GM12892 (cell line): ENCODE measurements at regions not wholly inside any gene's neighbourhood (a gene's known extent, or its start where the extent isn't known, plus 50 kb on each side); places are given as distances from the start of the nearest gene placed in this dataset.

Experiments
- DNase-seq: peaks from one replicate; pipeline ENCODE4 v3.0.0; 2011; ENCODE audit not compliant: insufficient read length
- FAIRE-seq: peaks from 2 replicates; lab custom pipeline; 2011; peaks lifted over from hg19 to GRCh38; lab: Jason Lieb, UNC
- POLR2A ChIP-seq: IDR thresholded peaks from 2 replicates; pipeline ENCODE4 v1.6.1; 2011; ENCODE audit warnings: low read depth, low read length, control low read depth
- POLR2AphosphoS5 ChIP-seq: IDR thresholded peaks from 2 replicates; pipeline ENCODE4 v1.6.1; 2011; ENCODE audit warnings: low read depth, low read length, control low read depth
- TAF1 ChIP-seq: IDR thresholded peaks from 2 replicates; pipeline ENCODE4 v1.6.1; 2011; ENCODE audit warnings: low read depth, mild to moderate bottlenecking, control low read depth, low read length, borderline replicate concordance

GRCh38 chr17:79212149-79213087 lies 137.8 kb downstream of the ENGASE start:
- DNase-seq (no peak), FAIRE-seq (no peak)
- TF ChIP-seq POLR2A (no peak), POLR2AphosphoS5 (no peak)

DNA sequence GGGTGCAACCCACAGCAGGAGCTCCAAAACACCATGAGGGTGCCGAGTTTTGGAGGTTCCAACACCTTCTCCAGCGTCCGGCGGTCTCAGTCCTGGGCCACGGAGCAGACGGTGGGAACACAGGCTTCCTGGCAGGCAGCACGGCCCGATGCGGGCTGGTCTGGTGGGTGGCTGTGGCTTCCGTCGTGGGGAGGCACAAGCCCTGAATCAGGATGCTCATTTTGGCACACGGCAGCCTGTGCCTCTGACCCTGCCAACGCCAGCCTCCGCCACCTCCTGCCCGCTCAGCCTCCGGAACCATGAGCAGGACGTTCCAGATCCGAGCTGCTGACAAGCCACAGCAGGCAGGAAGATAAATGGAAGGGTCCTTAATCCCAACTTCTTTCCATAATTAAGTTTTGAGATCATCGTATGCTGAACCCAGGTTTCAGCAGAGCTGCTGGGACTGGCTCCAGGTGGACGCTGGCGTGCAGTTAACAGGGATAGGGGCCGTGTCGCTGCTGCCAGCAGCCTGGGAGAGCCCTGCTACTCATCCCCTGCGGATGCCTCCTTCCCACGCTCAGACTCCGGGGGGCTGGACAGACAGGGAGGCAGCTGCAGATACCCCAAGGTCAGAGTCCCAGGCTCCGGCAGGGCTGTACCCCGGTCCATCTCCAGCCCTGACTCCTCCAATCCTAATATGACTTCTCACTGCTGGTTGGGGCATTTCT lies 136.6 kb downstream of the ENGASE start:
- FAIRE-seq, result no peak

DNA sequence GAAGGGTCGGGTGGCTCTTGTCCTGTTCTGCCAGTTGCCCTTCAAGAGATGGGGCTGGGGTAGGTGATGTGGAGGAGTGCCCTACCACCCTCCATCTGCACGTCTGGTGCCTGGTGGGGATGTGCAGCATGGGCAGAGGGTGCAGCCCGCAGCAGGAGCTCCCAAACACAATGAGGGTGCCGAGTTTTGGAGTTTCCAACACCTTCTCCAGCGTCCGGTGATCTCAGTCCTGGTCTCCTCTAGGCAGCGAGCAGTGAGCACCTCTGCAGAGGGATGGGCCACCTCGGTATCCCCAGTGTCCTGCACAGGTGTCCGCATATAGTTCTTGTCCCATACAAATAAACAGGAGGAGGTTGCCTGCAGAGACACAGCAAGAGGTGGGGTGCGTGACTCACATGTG lies 136.0 kb downstream of the ENGASE start:
- FAIRE-seq (no peak), DNase-seq (no peak)
- TF ChIP-seq POLR2A, result no peak
- no peak for TF ChIP-seq POLR2AphosphoS5
- no peak for TF ChIP-seq TAF1

More for the DNA sequence above, 136.6 kb downstream of the ENGASE start:
- TF ChIP-seq TAF1 (no peak), POLR2AphosphoS5 (no peak), POLR2A (no peak)
- DNase-seq, result no peak

- no peak for DNase-seq
- TF ChIP-seq POLR2AphosphoS5 (no peak), POLR2A (no peak), TAF1 (no peak)
- no peak for FAIRE-seq
Measured at GRCh38 chr17:79207960-79208359, 133.3 kb downstream of the ENGASE start.

- no peak for DNase-seq
- FAIRE-seq, result no peak
- no peak for TF ChIP-seq POLR2AphosphoS5
- TF ChIP-seq POLR2A, result no peak
- no peak for TF ChIP-seq TAF1
Measured at GRCh38 chr17:79205688-79206205, 131.1 kb downstream of the ENGASE start.

- no peak for DNase-seq
- TF ChIP-seq TAF1, result no peak
- TF ChIP-seq POLR2A, result no peak
- TF ChIP-seq POLR2AphosphoS5, result no peak
- FAIRE-seq, result no peak
Measured at GRCh38 chr17:79204261-79204660, 129.6 kb downstream of the ENGASE start.

DNA sequence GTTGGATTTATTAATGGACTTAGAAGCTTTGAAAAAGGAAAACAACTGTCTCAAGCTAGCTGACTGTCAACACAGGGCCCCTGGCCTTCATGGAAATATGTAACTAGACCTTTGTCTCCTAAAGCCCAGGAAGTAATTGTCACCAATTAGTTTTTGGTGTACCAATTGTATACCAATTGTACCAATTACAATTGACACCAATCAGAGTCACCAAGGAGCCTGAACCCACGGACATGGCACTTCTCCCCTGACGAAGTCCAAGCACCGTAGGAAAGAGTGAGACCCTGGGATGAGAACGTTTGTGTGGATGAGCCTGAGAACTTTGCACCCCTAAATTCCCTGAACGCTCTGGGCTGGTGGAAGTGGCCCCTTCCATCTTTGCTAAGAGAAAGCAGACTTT lies 129.0 kb downstream of the ENGASE start:
- FAIRE-seq (no peak), DNase-seq (no peak)
- no peak for TF ChIP-seq POLR2A
- TF ChIP-seq TAF1, result no peak
- TF ChIP-seq POLR2AphosphoS5, result no peak

- TF ChIP-seq TAF1, result no peak
- TF ChIP-seq POLR2A, result no peak
- no peak for TF ChIP-seq POLR2AphosphoS5
- DNase-seq (no peak), FAIRE-seq (no peak)
Measured at GRCh38 chr17:79203016-79203415, 128.4 kb downstream of the ENGASE start.

GRCh38 chr17:79202480-79202879 lies 127.9 kb downstream of the ENGASE start:
- TF ChIP-seq POLR2A (no peak), POLR2AphosphoS5 (no peak)
- FAIRE-seq, result no peak
- DNase-seq, result no peak

DNA sequence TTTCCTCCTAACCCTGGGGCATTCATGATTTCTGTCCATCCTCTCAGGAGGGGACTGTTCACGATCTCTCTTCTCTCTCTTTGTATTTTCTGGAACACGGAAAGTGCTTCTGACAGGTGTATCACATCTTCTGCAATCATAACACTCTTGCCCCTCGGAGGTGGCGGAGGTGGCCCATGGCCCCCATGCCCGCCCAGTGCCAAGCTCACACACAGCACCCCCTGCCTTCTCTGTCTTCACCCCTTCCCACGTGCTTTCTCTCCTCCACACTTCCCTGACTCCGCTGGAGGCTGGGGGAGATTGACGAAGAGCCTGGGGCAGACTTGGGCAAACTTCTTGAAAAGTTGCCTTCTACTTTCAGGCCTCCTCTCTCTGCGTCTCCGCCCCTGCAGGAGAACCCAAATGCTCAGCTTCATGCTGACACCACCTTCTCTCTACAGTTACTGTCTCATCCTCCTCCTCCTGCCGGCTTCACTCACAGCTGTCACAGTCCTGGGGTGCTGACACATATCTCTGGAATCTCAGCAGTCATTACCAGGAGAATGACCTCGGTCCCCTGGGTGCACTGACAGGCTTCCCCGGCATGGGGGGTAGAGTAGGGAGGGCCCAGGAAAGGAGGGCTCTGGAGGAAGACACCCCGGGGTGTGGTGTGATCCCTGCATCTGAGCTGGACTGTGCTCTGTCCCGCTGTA lies 127.1 kb downstream of the ENGASE start:
- no peak for DNase-seq
- no peak for FAIRE-seq
- no peak for TF ChIP-seq TAF1

- TF ChIP-seq TAF1 (no peak), POLR2A (no peak), POLR2AphosphoS5 (no peak)
- no peak for DNase-seq
- FAIRE-seq, result no peak
Measured at GRCh38 chr17:79201119-79201518, 126.5 kb downstream of the ENGASE start.
